ENCODE measurements at regions not wholly inside any gene's neighbourhood (a gene's known extent, or its start where the extent isn't known, plus 50 kb on each side); places are given as distances from the start of the nearest gene placed in this dataset.

- H3K4me3 ChIP-seq: no peak overlapping the region
- no peak overlapping the region for H3K27ac ChIP-seq (ENCODE audit: low read depth)
- Mint-ChIP-seq H3K4me1 (peaks cover 5% of the 10 kb centered on the region; the same call in 1 of the 3 replicates), H3K4me3 (no peak overlapping the region), H3K27ac (no peak overlapping the region), H3K36me3 (ENCODE audit: low read depth) (no peaks in the 10 kb centered on the region; the same call in 2 of the 3 replicates), H3K27me3 (ENCODE audit: insufficient read depth, low read depth, poor library complexity) (peaks cover 6% of the 10 kb centered on the region), H3K9me3 (no peaks in the 10 kb centered on the region)
- no peak overlapping the region for H2AFZ ChIP-seq
- no peaks in the 10 kb centered on the region for H3K9me2 ChIP-seq (ENCODE audit: insufficient read depth)
- ATAC-seq (no peak), DNase-seq (ENCODE audit: low spot score) (no peak)
- H3K4me2 ChIP-seq: no peak overlapping the region
- H3K4me1 ChIP-seq (ENCODE audit: insufficient read depth): 0 out of 2 replicates have a peak, but pooled peaks cover 3% of the 10 kb centered on the region
- H3K79me2 ChIP-seq (replicated peaks; ENCODE audit: insufficient read depth): no peaks in the 10 kb centered on the region
- H4K20me1 ChIP-seq (replicated peaks; ENCODE audit: insufficient read depth): no peaks in the 10 kb centered on the region
- no peaks in the 10 kb centered on the region for H3K27me3 ChIP-seq (ENCODE audit: insufficient read depth)
- H3K36me3 ChIP-seq (ENCODE audit: insufficient read depth): no peaks in the 10 kb centered on the region
- H3F3A ChIP-seq (replicated peaks; ENCODE audit: low read depth): no peaks in the 10 kb centered on the region
- TF ChIP-seq NANOG (IDR thresholded peaks at IDR 0.05; ENCODE audit: borderline replicate concordance) (no peak), JUNB (IDR thresholded peaks at IDR 0.05; ENCODE audit: unreplicated experiment) (no peak), CREB1 (CRISPR knock-in tag; IDR thresholded peaks at IDR 0.05; ENCODE audit: low read depth) (no peak), ZNF114 (CRISPR knock-in tag; IDR thresholded peaks at IDR 0.05) (no peak)
Measured at GRCh38 chr21:32070676-32071330, 198.0 kb downstream of the HUNK start.

GRCh38 chr21:32070126-32070525 is 197.3 kb downstream of the HUNK start:
- no peak overlapping the region for H2AFZ ChIP-seq
- no peaks in the 10 kb centered on the region for H4K20me1 ChIP-seq (replicated peaks; ENCODE audit: insufficient read depth)
- H3K36me3 Mint-ChIP-seq (ENCODE audit: low read depth): no peaks in the 10 kb centered on the region; the same call in 2 of the 3 replicates
- no peaks in the 10 kb centered on the region for H3K4me1 Mint-ChIP-seq
- TF ChIP-seq JUNB (IDR thresholded peaks at IDR 0.05; ENCODE audit: unreplicated experiment): no peak
- no peak for TF ChIP-seq EZH2 (IDR thresholded peaks at IDR 0.05; ENCODE audit: low read depth, unreplicated experiment)
- no peak for TF ChIP-seq REST (IDR thresholded peaks at IDR 0.05; ENCODE audit: unreplicated experiment)
- TF ChIP-seq CREB1 (CRISPR knock-in tag; IDR thresholded peaks at IDR 0.05; ENCODE audit: low read depth): no peak
- TF ChIP-seq ZNF462 (CRISPR knock-in tag; IDR thresholded peaks at IDR 0.05): no peak
- TF ChIP-seq POLR2AphosphoS5 (IDR thresholded peaks at IDR 0.05; ENCODE audit: low read depth): no peak
- TF ChIP-seq EZH2phosphoT487 (IDR thresholded peaks at IDR 0.05; ENCODE audit: unreplicated experiment): no peak
- ATAC-seq (no peak), DNase-seq (ENCODE audit: low spot score) (no peak)
- no peaks in the 10 kb centered on the region for H3K9me3 Mint-ChIP-seq
- H3K36me3 ChIP-seq (ENCODE audit: insufficient read depth): no peaks in the 10 kb centered on the region
- no peak overlapping the region for H3K4me3 Mint-ChIP-seq
- no peaks in the 10 kb centered on the region for H3K27me3 ChIP-seq (ENCODE audit: insufficient read depth)
- H3K4me3 ChIP-seq: no peak overlapping the region
- no peak overlapping the region for H3K27ac ChIP-seq (ENCODE audit: low read depth)
- H3K4me1 ChIP-seq (ENCODE audit: insufficient read depth): 0 out of 2 replicates have a peak, but pooled peaks cover 3% of the 10 kb centered on the region
- no peaks in the 10 kb centered on the region for H3F3A ChIP-seq (replicated peaks; ENCODE audit: low read depth)
- H3K27ac Mint-ChIP-seq: no peak overlapping the region
- H3K27me3 Mint-ChIP-seq (ENCODE audit: insufficient read depth, low read depth, poor library complexity): peaks cover 1% of the 10 kb centered on the region
- no peaks in the 10 kb centered on the region for H3K79me2 ChIP-seq (replicated peaks; ENCODE audit: insufficient read depth)
- no peak overlapping the region for H3K4me2 ChIP-seq
- no peaks in the 10 kb centered on the region for H3K9me2 ChIP-seq (ENCODE audit: insufficient read depth)
